IMR-90 (cell line): ENCODE measurements at regions not wholly inside any gene's neighbourhood (a gene's known extent, or its start where the extent isn't known, plus 50 kb on each side); places are given as distances from the start of the nearest gene placed in this dataset.
A peak's percentile ranks its signal among the peaks of the same experiment; 100 is the strongest.

Experiments
- ATAC-seq: fragments of 200-7000 bp; cut with Tn5 transposase; 2 replicates; pipeline ENCODE4 v1.9.1; 2020; ENCODE audit warnings: low read depth, mild to moderate bottlenecking, moderate library complexity
- BruUV-seq: library from RNA; stranded (reverse); fragments of 400-500 nt; replicated peaks from 2 replicates; lab custom pipeline; 2021; lab: Mats Ljungman, UMichigan
- CTCF ChIA-PET: fragments of 300-600 bp; formaldehyde crosslinking; extraction: SDS; loops from one replicate; lab custom pipeline; 2021; ENCODE audit warnings: antibody characterized with exemption; lab: Yijun Ruan, JAX
- POLR2A ChIA-PET: fragments of 300-600 bp; sonication (Branson Sonifier 250); formaldehyde crosslinking; loops from one replicate; lab custom pipeline; 2022; ENCODE audit warnings: antibody characterized with exemption; ENCODE audit not compliant: unreplicated experiment; lab: Charles Lee
- DNase-seq: peaks from one replicate; pipeline ENCODE4 v3.0.0; 2013
- H2AFZ ChIP-seq: replicated peaks from 2 replicates; pipeline ENCODE3; 2013; ENCODE audit warnings: low read length, mild to moderate bottlenecking; ENCODE audit not compliant: poor library complexity
- H2AK5ac ChIP-seq: 2 replicates; pipeline ENCODE4 v1.6.1; 2013; ENCODE audit warnings: low read depth, low read length, inconsistent platforms
- H2AK9ac ChIP-seq: replicated peaks from 2 replicates; pipeline ENCODE3; 2013; ENCODE audit warnings: mild to moderate bottlenecking, low read depth, low read length, moderate library complexity; ENCODE audit not compliant: poor library complexity
- H2BK120ac ChIP-seq: 2 replicates; pipeline ENCODE4 v1.6.1; 2013; ENCODE audit warnings: low read depth, low read length, inconsistent platforms
- H2BK15ac ChIP-seq: 3 replicates; pipeline ENCODE4 v1.6.1; 2013; ENCODE audit warnings: low read depth, low read length, inconsistent platforms
- H2BK20ac ChIP-seq: 2 replicates; pipeline ENCODE4 v1.6.1; 2013; ENCODE audit warnings: low read depth, mild to moderate bottlenecking, inconsistent platforms, low read length, moderate library complexity
- H2BK5ac ChIP-seq: 2 replicates; pipeline ENCODE4 v1.6.1; 2013; ENCODE audit warnings: mild to moderate bottlenecking, low read depth, low read length, inconsistent platforms; ENCODE audit not compliant: poor library complexity, severe bottlenecking
- H3K14ac ChIP-seq: replicated peaks from 2 replicates; pipeline ENCODE4 v1.6.1; 2013; ENCODE audit warnings: low read depth, low read length, inconsistent platforms
- H3K18ac ChIP-seq: 2 replicates; pipeline ENCODE4 v1.6.1; 2013; ENCODE audit warnings: low read depth, low read length, control low read depth
- H3K23ac ChIP-seq: 2 replicates; pipeline ENCODE4 v1.6.1; 2013; ENCODE audit warnings: low read depth, low read length, inconsistent platforms
- H3K27ac ChIP-seq: 2 replicates; pipeline ENCODE4 v1.5.1; 2013; ENCODE audit warnings: mild to moderate bottlenecking, control low read depth, low read length; ENCODE audit not compliant: insufficient read depth
- H3K27me3 ChIP-seq: 2 replicates; pipeline ENCODE4 v1.6.1; 2013; ENCODE audit warnings: low read length; ENCODE audit not compliant: control insufficient read depth, insufficient read depth
- H3K36me3 ChIP-seq: 2 replicates; pipeline ENCODE4 v1.6.1; 2013; ENCODE audit warnings: low read length, mixed read lengths; ENCODE audit not compliant: control insufficient read depth, insufficient read depth
- H3K4ac ChIP-seq: 2 replicates; pipeline ENCODE4 v1.6.1; 2013; ENCODE audit warnings: low read depth, low read length, inconsistent platforms
- H3K4me1 ChIP-seq: 2 replicates; pipeline ENCODE4 v1.6.1; 2013; ENCODE audit warnings: low read length, mixed read lengths; ENCODE audit not compliant: control insufficient read depth, insufficient read depth
- H3K4me2 ChIP-seq: 2 replicates; pipeline ENCODE4 v1.6.1; 2013; ENCODE audit warnings: low read depth, mild to moderate bottlenecking, control low read depth, low read length, moderate library complexity
- H3K4me3 ChIP-seq: 2 replicates; pipeline ENCODE4 v1.5.1; 2013; ENCODE audit warnings: low read depth, mild to moderate bottlenecking, control low read depth, low read length, moderate library complexity; ENCODE audit not compliant: insufficient read depth
- H3K56ac ChIP-seq: 2 replicates; pipeline ENCODE4 v1.6.1; 2013; ENCODE audit warnings: low read length, inconsistent platforms; ENCODE audit not compliant: insufficient read depth; ENCODE audit errors: extremely low read depth
- H3K79me1 ChIP-seq, 2 experiments: 2 replicates each; pipeline ENCODE4 v1.6.1; 2013; ENCODE audit warnings: low read length in 2 of 2, inconsistent platforms in 1 of 2, low read depth in 1 of 2
- H3K9ac ChIP-seq: 2 replicates; pipeline ENCODE4 v1.6.1; 2013; ENCODE audit warnings: low read depth, low read length, control low read depth
- H3K9me1 ChIP-seq: 2 replicates; pipeline ENCODE4 v1.6.1; 2013; ENCODE audit warnings: low read length, inconsistent platforms; ENCODE audit not compliant: insufficient read depth
- H3K9me3 ChIP-seq: 2 replicates; pipeline ENCODE4 v1.6.1; 2013; ENCODE audit warnings: low read length; ENCODE audit not compliant: control insufficient read depth, insufficient read depth
- H4K20me1 ChIP-seq: 2 replicates; pipeline ENCODE4 v1.6.1; 2013; ENCODE audit warnings: low read length, inconsistent platforms; ENCODE audit not compliant: insufficient read depth
- H4K5ac ChIP-seq: 2 replicates; pipeline ENCODE4 v1.6.1; 2013; ENCODE audit warnings: mild to moderate bottlenecking, low read depth, low read length, control low read depth
- H4K8ac ChIP-seq, 2 experiments: 2 replicates each; pipeline ENCODE4 v1.6.1; 2013; ENCODE audit warnings: low read depth in 2 of 2, low read length in 2 of 2, control low read depth in 1 of 2, inconsistent platforms in 1 of 2
- H4K91ac ChIP-seq: 2 replicates; pipeline ENCODE4 v1.6.1; 2013; ENCODE audit warnings: low read depth, low read length, inconsistent platforms; ENCODE audit not compliant: insufficient read depth
- BHLHE40 ChIP-seq: fragments of 150-350 bp; IDR thresholded peaks from 2 replicates; pipeline ENCODE4 v1.6.1; 2016; ENCODE audit warnings: mild to moderate bottlenecking, low read depth, low read length
- CEBPB ChIP-seq: IDR thresholded peaks from 2 replicates; pipeline ENCODE4 v1.6.1; 2012; ENCODE audit warnings: low read depth, low read length, improper control_type of control experiment
- CHD1 ChIP-seq: IDR thresholded peaks from 2 replicates; pipeline ENCODE4 v1.6.1; 2012; ENCODE audit warnings: low read depth, low read length, improper control_type of control experiment
- FOS ChIP-seq: fragments of 150-350 bp; IDR thresholded peaks from 2 replicates; pipeline ENCODE4 v1.6.1; 2016; ENCODE audit warnings: low read depth, low read length
- MAFK ChIP-seq: IDR thresholded peaks from 2 replicates; pipeline ENCODE4 v1.6.1; 2012; ENCODE audit warnings: low read depth, low read length, improper control_type of control experiment
- MAZ ChIP-seq: IDR thresholded peaks from 2 replicates; pipeline ENCODE4 v1.6.1; 2012; ENCODE audit warnings: low read depth, mild to moderate bottlenecking, low read length, improper control_type of control experiment, moderate library complexity, borderline replicate concordance
- MXI1 ChIP-seq: IDR thresholded peaks from 2 replicates; pipeline ENCODE4 v1.6.1; 2012; ENCODE audit warnings: low read depth, mild to moderate bottlenecking, low read length, moderate library complexity, borderline replicate concordance
- NFE2L2 ChIP-seq: fragments of 150-350 bp; IDR thresholded peaks from 2 replicates; pipeline ENCODE4 v1.6.1; 2016; ENCODE audit warnings: low read depth, mild to moderate bottlenecking, low read length
- POLR2A ChIP-seq: IDR thresholded peaks from 2 replicates; pipeline ENCODE4 v1.6.1; 2012; ENCODE audit warnings: mild to moderate bottlenecking, low read depth, low read length
- RAD21 ChIP-seq: IDR thresholded peaks from 2 replicates; pipeline ENCODE4 v1.6.1; 2012; ENCODE audit warnings: low read length, improper control_type of control experiment
- RCOR1 ChIP-seq: IDR thresholded peaks from 2 replicates; pipeline ENCODE4 v1.6.1; 2012; ENCODE audit warnings: mild to moderate bottlenecking, low read length, improper control_type of control experiment; ENCODE audit not compliant: insufficient replicate concordance
- RFX5 ChIP-seq: IDR thresholded peaks from 2 replicates; pipeline ENCODE4 v1.8.0; 2012; ENCODE audit warnings: low read depth, mild to moderate bottlenecking, low read length, moderate library complexity
- SMC3 ChIP-seq: fragments of 150-350 bp; IDR thresholded peaks from 2 replicates; pipeline ENCODE4 v1.6.1; 2016; ENCODE audit warnings: low read depth, mild to moderate bottlenecking, antibody characterized with exemption, low read length, moderate library complexity
- USF2 ChIP-seq: fragments of 150-350 bp; IDR thresholded peaks from 2 replicates; pipeline ENCODE4 v1.6.1; 2017; ENCODE audit warnings: mild to moderate bottlenecking, antibody characterized with exemption, low read length, low read depth
- WGBS, 2 experiments: methylation state at CpG; one replicate each; pipeline versions ENCODE4 v1.1.5 to v1.1.7; 2013; ENCODE audit warnings: missing lambda C conversion rate in 2 of 2; ENCODE audit not compliant: insufficient read length in 1 of 2; ENCODE audit errors: extremely low coverage in 2 of 2; 5-methylcytosine and 5-hydroxymethylcytosine counted together
- dilution Hi-C: fragments of 300-500 bp; cut with HindIII; formaldehyde crosslinking; loops from one replicate; pipeline ENCODE4 v1.14.3; 2018; ENCODE audit warnings: low sequenced_read_pairs; ENCODE audit not compliant: unreplicated experiment
- in situ Hi-C: fragments of 300-500 bp; cut with MboI; formaldehyde crosslinking; loops from 3 replicates; pipeline ENCODE4 v1.14.3; 2019; ENCODE audit warnings: low sequenced_read_pairs, inconsistent platforms, mixed read lengths
- intact Hi-C: fragments of 100-400 bp; cut with micrococcal nuclease; formaldehyde crosslinking; loops from 2 replicates; pipeline ENCODE4 v1.10.0; 2022
- TF ChIP-seq, protein P1 (sequence below): conservative IDR thresholded peaks from 2 replicates; pipeline ENCODE4 v1.5.1; 2012; ENCODE audit warnings: mild to moderate bottlenecking, low read depth, low read length, improper control_type of control experiment
- TF ChIP-seq, protein P2 (sequence below): fragments of 150-350 bp; IDR thresholded peaks from 2 replicates; pipeline ENCODE4 v1.6.1; 2016; ENCODE audit warnings: low read depth, mild to moderate bottlenecking, low read length, moderate library complexity, borderline replicate concordance

- Histone ChIP-seq H3K9ac (no peak overlapping the region), H2AK9ac (no peak overlapping the region), H3K79me1 (no peaks in the 10 kb centered on the region), H3K27ac (no peak overlapping the region), H3K4me3 (no peak overlapping the region), H2BK15ac (no peak overlapping the region), H2AK5ac (no peak overlapping the region), H3K4me1 (no peaks in the 10 kb centered on the region), H3K18ac (no peak overlapping the region), H3K56ac (no peak overlapping the region), H2BK20ac (no peak overlapping the region), H4K20me1 (no peaks in the 10 kb centered on the region), H2AFZ (no peak overlapping the region), H4K5ac (no peak overlapping the region), H4K8ac (no peak overlapping the region), H3K9me3 (peaks cover 2% of the 10 kb centered on the region; the same call in 1 of the 2 replicates), H3K4ac (no peak overlapping the region), H2BK5ac (no peak overlapping the region), H4K91ac (no peak overlapping the region), H3K14ac (no peak overlapping the region), H3K27me3 (no peaks in the 10 kb centered on the region), H3K36me3 (no peaks in the 10 kb centered on the region), H2BK120ac (no peak overlapping the region), H3K9me1 (no peaks in the 10 kb centered on the region), H3K4me2 (no peak overlapping the region), H3K23ac (no peak overlapping the region)
- no peak for TF ChIP-seq MAFK
- no peak for TF ChIP-seq RCOR1
- no peak for TF ChIP-seq USF2
- no peak for TF ChIP-seq RFX5
- TF ChIP-seq FOS: no peak
- TF ChIP-seq CEBPB: no peak
- no peak for TF ChIP-seq MAZ
- TF ChIP-seq, protein P1, sequence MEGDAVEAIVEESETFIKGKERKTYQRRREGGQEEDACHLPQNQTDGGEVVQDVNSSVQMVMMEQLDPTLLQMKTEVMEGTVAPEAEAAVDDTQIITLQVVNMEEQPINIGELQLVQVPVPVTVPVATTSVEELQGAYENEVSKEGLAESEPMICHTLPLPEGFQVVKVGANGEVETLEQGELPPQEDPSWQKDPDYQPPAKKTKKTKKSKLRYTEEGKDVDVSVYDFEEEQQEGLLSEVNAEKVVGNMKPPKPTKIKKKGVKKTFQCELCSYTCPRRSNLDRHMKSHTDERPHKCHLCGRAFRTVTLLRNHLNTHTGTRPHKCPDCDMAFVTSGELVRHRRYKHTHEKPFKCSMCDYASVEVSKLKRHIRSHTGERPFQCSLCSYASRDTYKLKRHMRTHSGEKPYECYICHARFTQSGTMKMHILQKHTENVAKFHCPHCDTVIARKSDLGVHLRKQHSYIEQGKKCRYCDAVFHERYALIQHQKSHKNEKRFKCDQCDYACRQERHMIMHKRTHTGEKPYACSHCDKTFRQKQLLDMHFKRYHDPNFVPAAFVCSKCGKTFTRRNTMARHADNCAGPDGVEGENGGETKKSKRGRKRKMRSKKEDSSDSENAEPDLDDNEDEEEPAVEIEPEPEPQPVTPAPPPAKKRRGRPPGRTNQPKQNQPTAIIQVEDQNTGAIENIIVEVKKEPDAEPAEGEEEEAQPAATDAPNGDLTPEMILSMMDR: no peak
- TF ChIP-seq BHLHE40: no peak
- TF ChIP-seq, protein P2, sequence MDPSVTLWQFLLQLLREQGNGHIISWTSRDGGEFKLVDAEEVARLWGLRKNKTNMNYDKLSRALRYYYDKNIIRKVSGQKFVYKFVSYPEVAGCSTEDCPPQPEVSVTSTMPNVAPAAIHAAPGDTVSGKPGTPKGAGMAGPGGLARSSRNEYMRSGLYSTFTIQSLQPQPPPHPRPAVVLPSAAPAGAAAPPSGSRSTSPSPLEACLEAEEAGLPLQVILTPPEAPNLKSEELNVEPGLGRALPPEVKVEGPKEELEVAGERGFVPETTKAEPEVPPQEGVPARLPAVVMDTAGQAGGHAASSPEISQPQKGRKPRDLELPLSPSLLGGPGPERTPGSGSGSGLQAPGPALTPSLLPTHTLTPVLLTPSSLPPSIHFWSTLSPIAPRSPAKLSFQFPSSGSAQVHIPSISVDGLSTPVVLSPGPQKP: no peak
- no peak for TF ChIP-seq CHD1
- TF ChIP-seq NFE2L2: no peak
- no peak for TF ChIP-seq SMC3
- no peak for TF ChIP-seq RAD21
- no peak for TF ChIP-seq POLR2A
- no peak for TF ChIP-seq MXI1
- no CpG with 5 or more reads among the region's 6 CpGs for WGBS, 2 experiments
- dilution Hi-C loops (no loop called here), in situ Hi-C loops (no loop called here), intact Hi-C loops (no loop called here)
- no TSS peak for BruUV-seq
- CTCF ChIA-PET: no interaction called here
- DNase-seq: no peak
- peak; percentile 29; the same call in 1 of the 2 replicates for ATAC-seq
- POLR2A ChIA-PET: no interaction called here
Measured at GRCh38 chr14:85040046-85040685, 489.8 kb upstream of the FLRT2 start.
